IMR-90 (cell line): ENCODE measurements at regions not wholly inside any gene's neighbourhood (a gene's known extent, or its start where the extent isn't known, plus 50 kb on each side); places are given as distances from the start of the nearest gene placed in this dataset.
A peak's percentile ranks its signal among the peaks of the same experiment; 100 is the strongest.

Source experiments
- ATAC-seq: fragments of 200-7000 bp; cut with Tn5 transposase; 2 replicates; pipeline ENCODE4 v1.9.1; 2020; ENCODE audit warnings: low read depth, mild to moderate bottlenecking, moderate library complexity
- BruUV-seq: library from RNA; stranded (reverse); fragments of 400-500 nt; replicated peaks from 2 replicates; lab custom pipeline; 2021; lab: Mats Ljungman, UMichigan
- CTCF ChIA-PET: fragments of 300-600 bp; formaldehyde crosslinking; extraction: SDS; loops from one replicate; lab custom pipeline; 2021; ENCODE audit warnings: antibody characterized with exemption; lab: Yijun Ruan, JAX
- POLR2A ChIA-PET: fragments of 300-600 bp; sonication (Branson Sonifier 250); formaldehyde crosslinking; loops from one replicate; lab custom pipeline; 2022; ENCODE audit warnings: antibody characterized with exemption; ENCODE audit not compliant: unreplicated experiment; lab: Charles Lee
- DNase-seq: peaks from one replicate; pipeline ENCODE4 v3.0.0; 2013
- H2AFZ ChIP-seq: replicated peaks from 2 replicates; pipeline ENCODE3; 2013; ENCODE audit warnings: low read length, mild to moderate bottlenecking; ENCODE audit not compliant: poor library complexity
- H2AK5ac ChIP-seq: 2 replicates; pipeline ENCODE4 v1.6.1; 2013; ENCODE audit warnings: low read depth, low read length, inconsistent platforms
- H2AK9ac ChIP-seq: replicated peaks from 2 replicates; pipeline ENCODE3; 2013; ENCODE audit warnings: mild to moderate bottlenecking, low read depth, low read length, moderate library complexity; ENCODE audit not compliant: poor library complexity
- H2BK120ac ChIP-seq: 2 replicates; pipeline ENCODE4 v1.6.1; 2013; ENCODE audit warnings: low read depth, low read length, inconsistent platforms
- H2BK15ac ChIP-seq: 3 replicates; pipeline ENCODE4 v1.6.1; 2013; ENCODE audit warnings: low read depth, low read length, inconsistent platforms
- H2BK20ac ChIP-seq: 2 replicates; pipeline ENCODE4 v1.6.1; 2013; ENCODE audit warnings: low read depth, mild to moderate bottlenecking, inconsistent platforms, low read length, moderate library complexity
- H2BK5ac ChIP-seq: 2 replicates; pipeline ENCODE4 v1.6.1; 2013; ENCODE audit warnings: mild to moderate bottlenecking, low read depth, low read length, inconsistent platforms; ENCODE audit not compliant: poor library complexity, severe bottlenecking
- H3K14ac ChIP-seq: replicated peaks from 2 replicates; pipeline ENCODE4 v1.6.1; 2013; ENCODE audit warnings: low read depth, low read length, inconsistent platforms
- H3K18ac ChIP-seq: 2 replicates; pipeline ENCODE4 v1.6.1; 2013; ENCODE audit warnings: low read depth, low read length, control low read depth
- H3K23ac ChIP-seq: 2 replicates; pipeline ENCODE4 v1.6.1; 2013; ENCODE audit warnings: low read depth, low read length, inconsistent platforms
- H3K27ac ChIP-seq: 2 replicates; pipeline ENCODE4 v1.5.1; 2013; ENCODE audit warnings: mild to moderate bottlenecking, control low read depth, low read length; ENCODE audit not compliant: insufficient read depth
- H3K27me3 ChIP-seq: 2 replicates; pipeline ENCODE4 v1.6.1; 2013; ENCODE audit warnings: low read length; ENCODE audit not compliant: control insufficient read depth, insufficient read depth
- H3K36me3 ChIP-seq: 2 replicates; pipeline ENCODE4 v1.6.1; 2013; ENCODE audit warnings: low read length, mixed read lengths; ENCODE audit not compliant: control insufficient read depth, insufficient read depth
- H3K4ac ChIP-seq: 2 replicates; pipeline ENCODE4 v1.6.1; 2013; ENCODE audit warnings: low read depth, low read length, inconsistent platforms
- H3K4me1 ChIP-seq: 2 replicates; pipeline ENCODE4 v1.6.1; 2013; ENCODE audit warnings: low read length, mixed read lengths; ENCODE audit not compliant: control insufficient read depth, insufficient read depth
- H3K4me2 ChIP-seq: 2 replicates; pipeline ENCODE4 v1.6.1; 2013; ENCODE audit warnings: low read depth, mild to moderate bottlenecking, control low read depth, low read length, moderate library complexity
- H3K4me3 ChIP-seq: 2 replicates; pipeline ENCODE4 v1.5.1; 2013; ENCODE audit warnings: low read depth, mild to moderate bottlenecking, control low read depth, low read length, moderate library complexity; ENCODE audit not compliant: insufficient read depth
- H3K56ac ChIP-seq: 2 replicates; pipeline ENCODE4 v1.6.1; 2013; ENCODE audit warnings: low read length, inconsistent platforms; ENCODE audit not compliant: insufficient read depth; ENCODE audit errors: extremely low read depth
- H3K79me1 ChIP-seq, 2 experiments: 2 replicates each; pipeline ENCODE4 v1.6.1; 2013; ENCODE audit warnings: low read length in 2 of 2, inconsistent platforms in 1 of 2, low read depth in 1 of 2
- H3K9ac ChIP-seq: 2 replicates; pipeline ENCODE4 v1.6.1; 2013; ENCODE audit warnings: low read depth, low read length, control low read depth
- H3K9me1 ChIP-seq: 2 replicates; pipeline ENCODE4 v1.6.1; 2013; ENCODE audit warnings: low read length, inconsistent platforms; ENCODE audit not compliant: insufficient read depth
- H3K9me3 ChIP-seq: 2 replicates; pipeline ENCODE4 v1.6.1; 2013; ENCODE audit warnings: low read length; ENCODE audit not compliant: control insufficient read depth, insufficient read depth
- H4K20me1 ChIP-seq: 2 replicates; pipeline ENCODE4 v1.6.1; 2013; ENCODE audit warnings: low read length, inconsistent platforms; ENCODE audit not compliant: insufficient read depth
- H4K5ac ChIP-seq: 2 replicates; pipeline ENCODE4 v1.6.1; 2013; ENCODE audit warnings: mild to moderate bottlenecking, low read depth, low read length, control low read depth
- H4K8ac ChIP-seq, 2 experiments: 2 replicates each; pipeline ENCODE4 v1.6.1; 2013; ENCODE audit warnings: low read depth in 2 of 2, low read length in 2 of 2, control low read depth in 1 of 2, inconsistent platforms in 1 of 2
- H4K91ac ChIP-seq: 2 replicates; pipeline ENCODE4 v1.6.1; 2013; ENCODE audit warnings: low read depth, low read length, inconsistent platforms; ENCODE audit not compliant: insufficient read depth
- BHLHE40 ChIP-seq: fragments of 150-350 bp; IDR thresholded peaks from 2 replicates; pipeline ENCODE4 v1.6.1; 2016; ENCODE audit warnings: mild to moderate bottlenecking, low read depth, low read length
- CEBPB ChIP-seq: IDR thresholded peaks from 2 replicates; pipeline ENCODE4 v1.6.1; 2012; ENCODE audit warnings: low read depth, low read length, improper control_type of control experiment
- CHD1 ChIP-seq: IDR thresholded peaks from 2 replicates; pipeline ENCODE4 v1.6.1; 2012; ENCODE audit warnings: low read depth, low read length, improper control_type of control experiment
- ELK1 ChIP-seq: fragments of 150-350 bp; IDR thresholded peaks from 2 replicates; pipeline ENCODE4 v1.6.1; 2016; ENCODE audit warnings: low read depth, mild to moderate bottlenecking, low read length, moderate library complexity, borderline replicate concordance
- FOS ChIP-seq: fragments of 150-350 bp; IDR thresholded peaks from 2 replicates; pipeline ENCODE4 v1.6.1; 2016; ENCODE audit warnings: low read depth, low read length
- MAFK ChIP-seq: IDR thresholded peaks from 2 replicates; pipeline ENCODE4 v1.6.1; 2012; ENCODE audit warnings: low read depth, low read length, improper control_type of control experiment
- MAZ ChIP-seq: IDR thresholded peaks from 2 replicates; pipeline ENCODE4 v1.6.1; 2012; ENCODE audit warnings: low read depth, mild to moderate bottlenecking, low read length, improper control_type of control experiment, moderate library complexity, borderline replicate concordance
- MXI1 ChIP-seq: IDR thresholded peaks from 2 replicates; pipeline ENCODE4 v1.6.1; 2012; ENCODE audit warnings: low read depth, mild to moderate bottlenecking, low read length, moderate library complexity, borderline replicate concordance
- NFE2L2 ChIP-seq: fragments of 150-350 bp; IDR thresholded peaks from 2 replicates; pipeline ENCODE4 v1.6.1; 2016; ENCODE audit warnings: low read depth, mild to moderate bottlenecking, low read length
- RAD21 ChIP-seq: IDR thresholded peaks from 2 replicates; pipeline ENCODE4 v1.6.1; 2012; ENCODE audit warnings: low read length, improper control_type of control experiment
- RCOR1 ChIP-seq: IDR thresholded peaks from 2 replicates; pipeline ENCODE4 v1.6.1; 2012; ENCODE audit warnings: mild to moderate bottlenecking, low read length, improper control_type of control experiment; ENCODE audit not compliant: insufficient replicate concordance
- WGBS, 2 experiments: methylation state at CpG; one replicate each; pipeline versions ENCODE4 v1.1.5 to v1.1.7; 2013; ENCODE audit warnings: missing lambda C conversion rate in 2 of 2; ENCODE audit not compliant: insufficient read length in 1 of 2; ENCODE audit errors: extremely low coverage in 2 of 2; 5-methylcytosine and 5-hydroxymethylcytosine counted together
- dilution Hi-C: fragments of 300-500 bp; cut with HindIII; formaldehyde crosslinking; loops from one replicate; pipeline ENCODE4 v1.14.3; 2018; ENCODE audit warnings: low sequenced_read_pairs; ENCODE audit not compliant: unreplicated experiment
- in situ Hi-C: fragments of 300-500 bp; cut with MboI; formaldehyde crosslinking; loops from 3 replicates; pipeline ENCODE4 v1.14.3; 2019; ENCODE audit warnings: low sequenced_read_pairs, inconsistent platforms, mixed read lengths
- intact Hi-C: fragments of 100-400 bp; cut with micrococcal nuclease; formaldehyde crosslinking; loops from 2 replicates; pipeline ENCODE4 v1.10.0; 2022
- TF ChIP-seq, protein P1 (sequence below): conservative IDR thresholded peaks from 2 replicates; pipeline ENCODE4 v1.5.1; 2012; ENCODE audit warnings: mild to moderate bottlenecking, low read depth, low read length, improper control_type of control experiment
- TF ChIP-seq, protein P2 (sequence below): fragments of 150-350 bp; IDR thresholded peaks from 2 replicates; pipeline ENCODE4 v1.6.1; 2017; ENCODE audit warnings: mild to moderate bottlenecking, antibody characterized with exemption, low read length, low read depth

- H2BK5ac ChIP-seq: no peak overlapping the region
- no peak overlapping the region for H4K8ac ChIP-seq
- peak overlapping the region; percentile 14; the same call in 1 of the 2 replicates for H2BK20ac ChIP-seq
- intact Hi-C loops (no loop called here), dilution Hi-C loops (no loop called here), in situ Hi-C loops (loop anchor here (25.0 kb wide), 3 partner anchors 233 to 367 kb away; partner anchors contain the start of genes IRF2BP2 and TARBP1)
- H3K27ac ChIP-seq: no peak overlapping the region
- CTCF ChIA-PET: interaction anchor here (0.7 kb wide), 1 partner anchor 10 kb away, joined by 3 read pairs; no protein-coding TSS in a partner anchor
- H3K4me2 ChIP-seq: no peak overlapping the region
- no peak overlapping the region for H3K18ac ChIP-seq
- H2AK5ac ChIP-seq: no peak overlapping the region
- no peak overlapping the region for H3K56ac ChIP-seq
- no peak overlapping the region for H3K4me3 ChIP-seq
- no peak overlapping the region for H3K4ac ChIP-seq
- BruUV-seq: no TSS peak
- H3K9me3 ChIP-seq: no peaks in the 10 kb centered on the region
- no peak overlapping the region for H2AFZ ChIP-seq
- H3K9ac ChIP-seq: no peak overlapping the region
- no peaks in the 10 kb centered on the region for H3K79me1 ChIP-seq
- TF ChIP-seq CHD1: no peak
- no peak for TF ChIP-seq FOS
- no peak for TF ChIP-seq RAD21
- TF ChIP-seq MAFK: no peak
- TF ChIP-seq CEBPB: no peak
- no peak for TF ChIP-seq MXI1
- TF ChIP-seq, protein P1, sequence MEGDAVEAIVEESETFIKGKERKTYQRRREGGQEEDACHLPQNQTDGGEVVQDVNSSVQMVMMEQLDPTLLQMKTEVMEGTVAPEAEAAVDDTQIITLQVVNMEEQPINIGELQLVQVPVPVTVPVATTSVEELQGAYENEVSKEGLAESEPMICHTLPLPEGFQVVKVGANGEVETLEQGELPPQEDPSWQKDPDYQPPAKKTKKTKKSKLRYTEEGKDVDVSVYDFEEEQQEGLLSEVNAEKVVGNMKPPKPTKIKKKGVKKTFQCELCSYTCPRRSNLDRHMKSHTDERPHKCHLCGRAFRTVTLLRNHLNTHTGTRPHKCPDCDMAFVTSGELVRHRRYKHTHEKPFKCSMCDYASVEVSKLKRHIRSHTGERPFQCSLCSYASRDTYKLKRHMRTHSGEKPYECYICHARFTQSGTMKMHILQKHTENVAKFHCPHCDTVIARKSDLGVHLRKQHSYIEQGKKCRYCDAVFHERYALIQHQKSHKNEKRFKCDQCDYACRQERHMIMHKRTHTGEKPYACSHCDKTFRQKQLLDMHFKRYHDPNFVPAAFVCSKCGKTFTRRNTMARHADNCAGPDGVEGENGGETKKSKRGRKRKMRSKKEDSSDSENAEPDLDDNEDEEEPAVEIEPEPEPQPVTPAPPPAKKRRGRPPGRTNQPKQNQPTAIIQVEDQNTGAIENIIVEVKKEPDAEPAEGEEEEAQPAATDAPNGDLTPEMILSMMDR: no peak
- TF ChIP-seq BHLHE40: no peak
- TF ChIP-seq, protein P2, sequence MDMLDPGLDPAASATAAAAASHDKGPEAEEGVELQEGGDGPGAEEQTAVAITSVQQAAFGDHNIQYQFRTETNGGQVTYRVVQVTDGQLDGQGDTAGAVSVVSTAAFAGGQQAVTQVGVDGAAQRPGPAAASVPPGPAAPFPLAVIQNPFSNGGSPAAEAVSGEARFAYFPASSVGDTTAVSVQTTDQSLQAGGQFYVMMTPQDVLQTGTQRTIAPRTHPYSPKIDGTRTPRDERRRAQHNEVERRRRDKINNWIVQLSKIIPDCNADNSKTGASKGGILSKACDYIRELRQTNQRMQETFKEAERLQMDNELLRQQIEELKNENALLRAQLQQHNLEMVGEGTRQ: no peak
- TF ChIP-seq MAZ: no peak
- TF ChIP-seq RCOR1: no peak
- no peak for TF ChIP-seq NFE2L2
- TF ChIP-seq ELK1: no peak
- POLR2A ChIA-PET: no interaction called here
- no peak overlapping the region for H3K14ac ChIP-seq
- no peak overlapping the region for H3K23ac ChIP-seq
- H3K36me3 ChIP-seq: no peaks in the 10 kb centered on the region
- H3K4me1 ChIP-seq: peaks cover 5% of the 10 kb centered on the region
- no peak overlapping the region for H2AK9ac ChIP-seq
- H2BK15ac ChIP-seq: no peak overlapping the region
- no peaks in the 10 kb centered on the region for H4K20me1 ChIP-seq
- DNase-seq (no peak), ATAC-seq (no peak)
- no peak overlapping the region for H4K91ac ChIP-seq
- WGBS, 2 experiments: no CpG with 5 or more reads among the region's 1 CpG
- no peak overlapping the region for H2BK120ac ChIP-seq
- H3K27me3 ChIP-seq: no peaks in the 10 kb centered on the region
- H4K5ac ChIP-seq: no peak overlapping the region
- peaks cover 8% of the 10 kb centered on the region; the same call in 1 of the 2 replicates for H3K9me1 ChIP-seq
These were observed 244.7 kb upstream of the IRF2BP2 start for GRCh38 chr1:234854645-234855039.
